Skeletal muscle tissue (tissue), 3 donors: ENCODE measurements at regions not wholly inside any gene's neighbourhood (a gene's known extent, or its start where the extent isn't known, plus 50 kb on each side); places are given as distances from the start of the nearest gene placed in this dataset.
"Not testable (repeated sequence)": the region's sequence is repeated elsewhere in the genome, so short reads cannot be mapped to it uniquely, and the experiment has no call there.

ENCODE experiments used
- H3K27ac ChIP-seq: one replicate; pipeline ENCODE4 v1.7.0; 2013; ENCODE audit warnings: mild to moderate bottlenecking, low read depth, low read length, inconsistent platforms
- H3K27me3 ChIP-seq, 3 donors: one replicate each; pipeline ENCODE4 v1.7.0; 2013; ENCODE audit warnings: low read length in 3 of 3; ENCODE audit not compliant: control insufficient read depth in 3 of 3, insufficient read depth in 3 of 3
- H3K36me3 ChIP-seq, 3 donors: one replicate each; pipeline ENCODE4 v1.7.0; 2013; ENCODE audit warnings: low read length in 3 of 3; ENCODE audit not compliant: control insufficient read depth in 3 of 3, insufficient read depth in 3 of 3
- H3K4me1 ChIP-seq, 3 donors: one replicate each; pipeline ENCODE4 v1.7.0; 2013; ENCODE audit warnings: low read length in 3 of 3, mild to moderate bottlenecking in 3 of 3; ENCODE audit not compliant: control insufficient read depth in 3 of 3, insufficient read depth in 3 of 3
- H3K4me3 ChIP-seq, 3 donors: one replicate each; pipeline ENCODE4 v1.7.0; 2013; ENCODE audit warnings: low read length in 3 of 3
- H3K9ac ChIP-seq, 3 donors: one replicate each; pipeline ENCODE4 v1.7.0; 2013; ENCODE audit warnings: low read length in 3 of 3, mild to moderate bottlenecking in 3 of 3, moderate library complexity in 2 of 3, low read depth in 1 of 3
- H3K9me3 ChIP-seq, 3 donors: one replicate each; pipeline ENCODE4 v1.7.0; 2013; ENCODE audit warnings: low read length in 3 of 3; ENCODE audit not compliant: control insufficient read depth in 3 of 3
- donor health status: Osteomylitis.

- Histone ChIP-seq H3K9me3 (no peaks in the 10 kb centered on the region), H3K4me1 (no peaks in the 10 kb centered on the region), H3K27me3 (no peaks in the 10 kb centered on the region), H3K9ac (no peak overlapping the region), H3K4me3 (no peak overlapping the region), H3K36me3 (no peaks in the 10 kb centered on the region), H3K27ac (no peak overlapping the region)
These were observed 173.8 kb upstream of the CNOT2 start for GRCh38 chr12:70069221-70070105.

- Histone ChIP-seq H3K4me3 (no peak overlapping the region), H3K4me1 (no peaks in the 10 kb centered on the region), H3K36me3 (no peaks in the 10 kb centered on the region), H3K9ac (no peak overlapping the region), H3K9me3 (no peaks in the 10 kb centered on the region), H3K27ac (no peak overlapping the region), H3K27me3 (no peaks in the 10 kb centered on the region)
These were observed 172.7 kb upstream of the CNOT2 start for GRCh38 chr12:70070494-70071007.

- Histone ChIP-seq H3K9me3 (no peaks in the 10 kb centered on the region), H3K9ac (no peak overlapping the region), H3K4me1 (no peaks in the 10 kb centered on the region), H3K4me3 (no peak overlapping the region), H3K36me3 (no peaks in the 10 kb centered on the region), H3K27me3 (no peaks in the 10 kb centered on the region), H3K27ac (no peak overlapping the region)
These were observed 168.7 kb upstream of the CNOT2 start for GRCh38 chr12:70074510-70074909.

GRCh38 chr12:70077441-70077840, 165.8 kb upstream of the CNOT2 start:
- Histone ChIP-seq H3K27ac (no peak overlapping the region), H3K4me1 (no peaks in the 10 kb centered on the region)

GRCh38 chr12:70078161-70078560, 165.1 kb upstream of the CNOT2 start:
- Histone ChIP-seq H3K9me3 (no peaks in the 10 kb centered on the region), H3K27ac (no peak overlapping the region), H3K36me3 (no peaks in the 10 kb centered on the region), H3K9ac (no peak overlapping the region), H3K4me3 (no peak overlapping the region), H3K4me1 (no peaks in the 10 kb centered on the region), H3K27me3 (no peaks in the 10 kb centered on the region)

More at GRCh38 chr12:70077441-70077840, 165.8 kb upstream of the CNOT2 start:
- no peaks in the 10 kb centered on the region for H3K27me3 ChIP-seq
- H3K36me3 ChIP-seq, result no peaks in the 10 kb centered on the region
- H3K9me3 ChIP-seq, result no peaks in the 10 kb centered on the region
- no peak overlapping the region for H3K4me3 ChIP-seq
- no peak overlapping the region for H3K9ac ChIP-seq

GRCh38 chr12:70080566-70080965, 162.7 kb upstream of the CNOT2 start:
- Histone ChIP-seq H3K9me3 (no peaks in the 10 kb centered on the region), H3K4me1 (no peaks in the 10 kb centered on the region), H3K4me3 (no peak overlapping the region), H3K36me3 (no peaks in the 10 kb centered on the region), H3K27me3 (no peaks in the 10 kb centered on the region), H3K27ac (no peak overlapping the region), H3K9ac (no peak overlapping the region)

- H3K4me1 ChIP-seq, result no peaks in the 10 kb centered on the region
- H3K4me3 ChIP-seq, result no peak overlapping the region
- no peaks in the 10 kb centered on the region for H3K36me3 ChIP-seq
- no peak overlapping the region for H3K9ac ChIP-seq
- no peaks in the 10 kb centered on the region for H3K9me3 ChIP-seq
- H3K27ac ChIP-seq, result no peak overlapping the region
- no peaks in the 10 kb centered on the region for H3K27me3 ChIP-seq
These were observed 160.1 kb upstream of the CNOT2 start for GRCh38 chr12:70082997-70083676.

- H3K4me3 ChIP-seq, result no peak overlapping the region
- H3K36me3 ChIP-seq, result no peaks in the 10 kb centered on the region
- no peak overlapping the region for H3K27ac ChIP-seq
- no peaks in the 10 kb centered on the region for H3K4me1 ChIP-seq
- H3K27me3 ChIP-seq, result no peaks in the 10 kb centered on the region
- no peak overlapping the region for H3K9ac ChIP-seq
- H3K9me3 ChIP-seq, result no peaks in the 10 kb centered on the region
These were observed 159.6 kb upstream of the CNOT2 start for GRCh38 chr12:70083677-70084020.

GRCh38 chr12:70086372-70086771, 156.9 kb upstream of the CNOT2 start:
- H3K9me3 ChIP-seq, H3K4me3 ChIP-seq, H3K27ac ChIP-seq, H3K36me3 ChIP-seq, H3K4me1 ChIP-seq, H3K27me3 ChIP-seq, H3K9ac ChIP-seq: not testable (repeated sequence)

- no peak overlapping the region for H3K27ac ChIP-seq
- H3K4me1 ChIP-seq, result no peaks in the 10 kb centered on the region
- H3K9ac ChIP-seq, result no peak overlapping the region
- no peaks in the 10 kb centered on the region for H3K27me3 ChIP-seq
- H3K4me3 ChIP-seq, result no peak overlapping the region
- H3K9me3 ChIP-seq, result no peaks in the 10 kb centered on the region
- no peaks in the 10 kb centered on the region for H3K36me3 ChIP-seq
These were observed 152.2 kb upstream of the CNOT2 start for GRCh38 chr12:70091021-70091521.
